ENCODE measurements at regions not wholly inside any gene's neighbourhood (a gene's known extent, or its start where the extent isn't known, plus 50 kb on each side); places are given as distances from the start of the nearest gene placed in this dataset.

DNA sequence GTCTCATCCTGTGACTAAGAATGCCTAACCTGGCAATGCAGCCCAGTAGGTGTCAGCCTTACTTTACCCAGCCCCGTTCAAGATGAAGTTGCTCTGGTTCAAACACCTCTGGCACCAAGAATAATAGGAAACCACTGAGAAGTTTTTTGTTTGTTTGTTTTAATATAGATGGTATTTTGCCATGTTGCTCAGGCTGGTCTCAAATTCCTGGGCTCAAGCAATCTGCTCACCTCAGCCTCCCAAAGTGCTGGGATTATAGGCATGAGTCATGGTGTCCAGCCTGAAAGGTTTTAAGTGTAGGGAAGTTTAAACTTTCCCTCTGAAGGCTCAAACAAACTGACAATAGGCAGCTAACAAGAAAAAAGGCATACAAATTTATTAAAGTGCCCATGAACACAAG, 51.2 kb upstream of the ABCC4 start:
- DNase-seq = no peak

DNA sequence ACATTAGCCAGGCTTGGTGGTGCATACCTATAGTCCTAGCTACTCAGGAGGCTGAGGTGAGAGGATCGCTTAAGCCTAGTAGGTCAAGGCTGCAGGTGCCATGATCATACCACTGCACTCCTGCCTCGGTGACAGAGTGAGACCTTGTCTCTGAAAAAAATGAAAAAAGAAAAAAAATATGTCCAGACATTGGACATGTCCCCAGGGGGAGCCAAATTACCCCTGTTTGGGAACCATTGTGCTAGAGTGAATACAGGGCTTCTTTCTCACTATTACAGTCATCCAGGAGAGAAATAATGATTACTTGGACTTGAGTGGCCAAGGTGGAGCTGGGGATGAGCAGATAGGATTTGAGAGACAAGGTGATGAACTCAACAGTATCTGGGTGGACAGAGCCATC, 52.9 kb upstream of the ABCC4 start:
- no peak for DNase-seq

DNA sequence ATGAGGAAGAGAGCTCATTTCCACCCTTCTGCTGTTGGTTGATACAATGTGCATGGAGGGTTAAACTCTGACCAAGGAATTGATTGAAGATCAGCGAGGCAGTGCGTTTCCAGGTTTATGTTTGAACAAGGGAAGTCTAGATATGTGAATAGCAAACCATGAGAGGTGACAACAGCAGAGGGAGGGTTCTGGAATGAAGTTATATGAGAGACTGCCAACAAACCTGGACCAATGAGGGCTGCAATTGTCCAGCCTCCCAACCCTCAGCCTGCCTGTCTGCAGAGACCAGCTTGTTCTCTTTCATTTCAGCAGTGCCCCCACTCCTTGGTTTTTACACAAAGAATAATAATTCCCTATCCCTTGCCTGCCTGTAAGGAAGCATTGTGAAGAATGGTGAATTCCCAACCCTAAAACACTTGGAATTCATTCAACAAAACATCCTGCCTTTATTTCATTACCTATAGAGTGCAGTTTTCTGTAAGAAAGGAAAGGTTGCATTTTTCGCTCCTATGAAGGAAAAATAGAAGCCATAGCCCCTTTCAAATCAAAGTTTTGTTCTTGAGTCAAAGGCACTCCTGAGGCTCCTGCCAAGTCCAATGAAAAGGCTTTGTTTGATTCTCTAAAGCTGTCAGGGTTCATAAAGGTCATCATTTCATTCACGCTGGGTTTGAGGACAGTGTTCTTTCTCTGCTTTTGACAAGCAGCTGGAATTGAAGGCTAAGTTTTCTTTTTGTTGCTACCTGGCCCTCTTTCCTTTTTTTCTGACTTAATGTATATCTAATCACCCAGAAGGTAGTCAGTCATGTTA, 53.6 kb upstream of the ABCC4 start:
- no peak for DNase-seq

DNA sequence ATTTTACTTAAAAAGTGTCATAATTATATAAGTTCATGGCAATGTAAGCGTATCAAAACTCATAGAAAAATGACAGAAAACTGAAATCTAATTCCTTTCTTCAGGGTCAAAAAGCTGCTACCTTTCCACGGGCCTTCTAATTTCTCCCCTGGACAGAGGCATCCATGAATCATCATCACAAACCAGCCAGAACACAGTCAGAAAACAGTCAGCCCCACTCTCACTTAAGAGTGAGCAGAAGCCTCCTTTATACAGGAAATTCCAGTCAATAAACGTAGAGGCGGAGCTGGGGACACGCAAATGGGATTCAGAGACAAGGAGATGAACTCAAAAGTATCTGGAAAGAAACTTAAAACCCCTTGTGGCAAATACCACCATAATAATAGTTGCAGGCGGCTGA, 54.2 kb upstream of the ABCC4 start:
- no peak for DNase-seq

DNA sequence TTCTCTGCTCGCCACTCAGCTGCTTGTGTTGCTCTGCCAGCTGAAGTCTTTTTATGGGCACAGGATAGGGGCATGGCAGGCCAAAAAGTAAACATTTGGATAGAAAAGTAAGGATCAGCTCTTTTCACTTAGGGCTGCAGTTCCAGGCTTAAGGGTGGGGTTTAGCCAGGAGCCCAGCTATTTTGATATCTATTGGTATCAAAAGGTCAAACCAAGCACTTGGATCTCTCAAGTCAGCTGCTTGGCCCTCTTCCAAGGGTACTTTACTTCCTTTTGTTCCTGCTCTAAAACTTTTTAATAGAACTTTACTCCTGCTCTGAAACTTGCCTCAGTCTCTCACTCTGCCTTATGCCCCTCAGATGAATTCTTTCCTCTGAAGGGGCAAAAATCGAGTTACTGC, 55.7 kb upstream of the ABCC4 start:
- DNase-seq = no peak

DNA sequence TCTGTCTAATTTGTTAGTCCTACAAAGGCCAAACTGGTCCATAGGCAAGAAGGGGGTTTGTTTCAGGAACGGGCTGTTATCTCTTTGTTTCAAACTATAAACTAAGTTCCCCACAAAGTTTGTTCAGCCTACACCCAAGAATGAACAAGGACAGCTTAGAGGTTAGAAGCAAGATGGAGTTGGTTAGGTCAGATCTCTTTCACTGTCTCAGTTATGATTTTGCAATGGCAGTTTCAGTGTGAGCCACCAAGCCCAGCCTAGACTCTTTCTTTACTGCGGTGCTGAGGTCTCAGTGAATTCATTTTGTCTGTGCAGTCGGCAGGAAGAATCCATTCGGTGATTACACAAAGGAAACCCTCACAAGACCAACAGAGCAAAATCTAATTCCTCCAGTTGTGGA, 56.6 kb upstream of the ABCC4 start:
- DNase-seq = no peak

DNA sequence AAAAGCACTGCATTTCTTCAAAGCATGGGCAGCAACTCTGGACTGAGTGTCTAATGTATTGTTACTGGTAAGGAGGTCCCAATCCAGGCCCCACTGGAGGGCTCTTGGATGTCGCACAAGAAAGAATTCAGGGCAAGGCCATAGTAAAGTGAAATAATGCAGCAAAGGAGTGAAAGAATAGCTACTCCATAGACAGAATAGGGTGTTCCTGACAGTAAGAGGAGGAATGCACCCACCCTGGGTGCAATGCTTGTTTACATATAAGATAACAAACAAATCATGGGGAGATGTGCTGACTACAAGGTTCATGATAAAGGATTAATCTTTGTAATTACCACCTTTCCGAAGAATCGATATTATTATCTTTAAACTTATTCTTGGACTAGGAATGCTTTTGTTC, 58.8 kb upstream of the ABCC4 start:
- no peak for DNase-seq

DNA sequence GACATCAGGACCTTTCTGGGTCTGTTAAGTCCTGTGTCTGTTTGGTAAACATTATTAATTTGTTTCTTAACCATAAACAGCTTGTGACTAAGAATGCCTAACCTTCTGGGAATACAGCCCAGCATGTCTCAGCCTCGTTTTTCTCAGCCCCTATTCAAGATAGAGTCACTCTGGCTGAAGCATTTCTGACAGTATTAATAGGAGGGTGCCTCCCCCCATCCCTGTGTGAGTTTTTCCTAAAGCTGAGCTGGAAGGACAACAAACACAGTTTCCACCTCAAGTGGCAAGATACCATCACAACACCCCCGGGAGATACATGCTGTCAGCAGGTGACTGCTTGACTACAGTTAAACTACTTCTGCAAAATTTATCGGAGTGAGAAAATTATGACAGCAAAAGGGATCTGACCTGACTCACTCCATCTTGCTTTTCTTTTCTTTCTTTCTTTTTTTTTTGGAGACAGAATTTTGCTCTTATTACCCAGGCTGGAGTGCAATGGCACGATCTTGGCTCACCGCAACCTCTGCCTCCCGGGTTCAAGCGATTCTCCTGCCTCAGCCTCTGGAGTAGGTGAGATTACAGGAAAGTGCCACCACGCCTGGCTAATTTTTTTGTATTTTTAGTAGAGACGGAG, 59.3 kb upstream of the ABCC4 start:
- DNase-seq = no peak

DNA sequence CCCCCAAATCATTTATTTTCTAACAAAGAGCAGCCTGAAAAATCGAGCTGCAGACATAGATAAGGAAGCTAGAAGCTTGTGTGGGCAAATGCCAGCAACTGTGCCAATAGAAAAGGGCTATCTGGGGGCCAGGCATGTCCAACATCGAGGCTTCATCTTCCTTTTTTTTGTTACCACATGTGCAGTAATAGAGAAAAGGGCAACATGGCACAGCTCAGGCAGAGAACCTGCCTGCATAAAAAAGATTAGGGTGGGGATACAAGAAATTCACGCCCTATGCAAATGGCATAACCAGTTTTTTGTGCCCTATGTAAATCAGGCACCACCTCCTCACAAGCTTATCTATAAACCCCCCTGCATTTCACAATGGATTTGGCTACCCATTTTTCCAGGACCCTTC, 60.4 kb upstream of the ABCC4 start:
- no peak for DNase-seq

DNA sequence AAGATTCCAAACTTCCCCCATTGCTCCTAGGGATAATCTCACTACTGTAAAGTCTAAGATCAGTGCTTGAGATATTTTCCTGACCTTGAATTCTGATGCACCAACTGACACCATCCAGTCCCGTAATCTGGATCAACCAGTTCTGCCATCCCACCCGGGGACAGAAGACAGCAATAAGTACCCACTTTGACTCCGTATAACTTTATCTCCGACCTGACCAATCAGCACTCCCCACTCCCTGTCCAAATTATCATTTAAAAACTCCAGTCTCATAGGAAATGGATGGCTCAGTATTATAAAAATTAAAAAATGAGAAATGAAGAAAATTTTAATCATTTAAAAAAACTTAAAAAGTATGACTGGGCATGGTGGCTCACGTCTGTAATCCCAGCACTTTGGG, 61.4 kb upstream of the ABCC4 start:
- DNase-seq = no peak

DNA sequence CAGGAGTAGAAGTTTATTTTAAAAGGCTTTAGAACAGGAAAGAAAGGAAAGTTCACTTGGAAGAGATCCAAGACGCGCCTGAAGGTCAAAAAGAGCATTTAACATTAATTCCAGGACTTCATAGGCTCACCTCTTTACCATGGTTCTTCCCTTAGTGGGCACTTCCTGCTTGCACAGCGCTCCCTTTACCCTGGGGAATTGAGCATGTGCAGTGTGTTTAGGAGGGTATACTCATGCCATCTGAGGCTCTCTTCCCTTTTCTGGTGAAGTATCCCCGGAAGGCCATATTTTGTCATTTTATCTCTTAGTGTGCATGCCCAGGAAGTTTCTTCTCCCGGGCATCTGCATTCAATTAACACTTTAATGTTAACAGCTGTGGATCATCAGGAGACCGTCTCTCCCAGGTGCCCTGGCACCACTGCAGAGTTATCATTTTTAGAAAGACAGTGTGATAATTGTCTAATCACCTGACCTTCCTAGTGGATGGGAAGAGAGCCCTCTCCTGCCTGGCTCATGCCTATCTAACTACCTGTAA, 66.1 kb upstream of the ABCC4 start:
- no peak for DNase-seq

DNA sequence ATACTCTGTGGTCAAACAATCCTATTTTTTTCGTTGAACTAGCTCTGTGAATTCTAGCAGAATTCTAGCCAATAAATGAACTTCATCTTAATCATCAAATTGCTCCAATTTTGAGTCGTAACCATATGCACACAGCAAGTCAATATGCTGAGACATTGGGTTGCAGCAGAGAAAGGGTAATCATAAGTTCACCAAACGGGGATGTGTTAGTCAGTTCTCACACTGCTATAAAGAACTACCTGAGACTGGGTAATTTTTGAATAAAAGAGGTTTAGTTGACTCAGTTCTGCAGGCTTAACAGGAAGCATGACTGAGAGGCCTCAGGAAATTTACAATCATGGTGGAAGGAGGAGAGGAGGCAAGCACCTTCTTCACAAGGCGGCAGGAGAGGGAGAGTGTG, 67.7 kb upstream of the ABCC4 start:
- DNase-seq = no peak

DNA sequence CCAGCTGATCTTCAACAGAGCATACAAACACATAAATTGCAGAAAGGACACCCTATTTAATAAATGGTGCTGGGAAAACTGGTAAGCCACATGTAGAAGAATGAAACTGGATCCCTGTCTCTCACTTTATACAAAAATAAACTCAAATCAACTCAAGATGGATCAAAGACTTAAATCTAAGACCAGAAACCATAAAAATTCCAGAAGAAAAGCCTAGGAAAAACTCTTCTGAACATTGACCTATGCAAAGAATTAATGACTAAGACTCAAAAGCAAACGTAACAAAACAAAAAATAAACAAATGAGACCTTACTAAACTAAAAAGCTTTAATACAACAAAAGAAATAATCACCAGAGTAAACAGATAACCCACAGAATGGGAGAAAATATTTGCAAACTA, 74.5 kb upstream of the ABCC4 start:
- DNase-seq = no peak

DNA sequence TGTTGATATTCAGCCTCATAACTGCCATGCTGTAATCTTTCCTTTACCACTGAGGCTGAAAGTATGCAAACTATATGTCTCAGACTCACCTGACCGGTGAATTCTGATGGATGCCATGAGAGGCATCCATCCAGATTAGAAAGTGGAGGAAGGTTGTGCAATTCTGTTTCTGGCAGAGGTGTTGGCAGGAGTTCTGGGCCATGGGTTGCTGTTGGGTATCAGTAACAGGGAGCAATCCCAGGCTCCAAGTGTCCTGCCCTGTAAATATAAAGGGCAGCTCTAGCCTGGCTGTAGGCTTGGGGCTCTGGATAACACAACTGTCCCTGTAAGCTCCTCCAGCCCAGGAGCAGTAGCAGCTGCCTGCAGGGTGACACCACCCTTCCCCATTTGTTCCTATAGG, 77.4 kb upstream of the ABCC4 start:
- no peak for DNase-seq

DNA sequence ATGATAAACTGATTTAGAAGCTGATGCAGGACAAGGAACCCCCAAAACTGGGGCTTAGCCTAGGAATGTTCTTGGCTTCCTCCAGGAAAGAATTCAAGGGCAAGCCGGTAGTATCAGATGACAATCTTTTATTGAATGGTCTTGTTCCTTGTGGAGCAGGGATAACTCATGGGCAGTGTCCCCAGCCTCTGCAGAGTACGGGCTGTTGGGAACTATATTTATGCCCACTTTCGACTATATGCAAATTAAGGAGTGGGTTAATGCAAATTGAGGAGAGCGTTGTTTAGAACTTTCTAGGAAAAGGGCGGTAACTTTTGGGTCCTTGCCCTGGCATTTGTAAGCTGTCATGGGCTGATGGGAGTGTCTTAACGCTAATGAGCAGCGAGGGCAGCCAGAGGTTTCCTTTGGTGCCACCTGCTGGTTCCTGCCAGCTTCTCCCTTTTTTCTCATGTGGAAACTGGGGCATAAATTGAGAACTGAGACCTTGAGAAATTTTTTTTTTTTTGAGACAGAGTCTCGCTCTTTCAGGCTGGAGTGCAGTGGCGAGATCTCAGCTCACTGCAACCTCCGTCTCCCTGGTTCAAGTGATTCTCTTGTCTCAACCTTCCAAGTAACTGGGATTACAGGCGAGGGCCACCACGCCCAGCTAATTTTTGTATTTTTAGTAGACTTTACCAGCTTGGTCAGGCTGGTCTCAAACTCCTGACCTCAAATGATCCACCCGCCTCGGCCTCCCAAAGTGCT, 79.4 kb upstream of the ABCC4 start:
- DNase-seq = peak; percentile 62 to 66

DNA sequence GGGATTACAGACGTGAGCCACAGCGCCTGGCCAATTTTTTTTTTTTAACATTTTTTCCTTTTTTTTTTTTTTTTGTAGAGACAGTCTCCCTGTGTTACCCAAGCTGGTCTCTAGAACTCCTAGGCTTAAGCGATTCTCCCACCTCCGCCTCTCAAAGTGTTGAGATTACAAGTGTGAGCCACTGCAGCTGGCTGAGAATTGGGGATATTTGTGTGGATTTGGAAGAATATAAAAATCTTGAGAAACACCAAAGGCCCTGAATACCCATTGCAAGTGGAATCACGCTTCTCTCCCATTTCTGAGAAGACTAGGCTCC, 79.9 kb upstream of the ABCC4 start:
- DNase-seq = no peak

DNA sequence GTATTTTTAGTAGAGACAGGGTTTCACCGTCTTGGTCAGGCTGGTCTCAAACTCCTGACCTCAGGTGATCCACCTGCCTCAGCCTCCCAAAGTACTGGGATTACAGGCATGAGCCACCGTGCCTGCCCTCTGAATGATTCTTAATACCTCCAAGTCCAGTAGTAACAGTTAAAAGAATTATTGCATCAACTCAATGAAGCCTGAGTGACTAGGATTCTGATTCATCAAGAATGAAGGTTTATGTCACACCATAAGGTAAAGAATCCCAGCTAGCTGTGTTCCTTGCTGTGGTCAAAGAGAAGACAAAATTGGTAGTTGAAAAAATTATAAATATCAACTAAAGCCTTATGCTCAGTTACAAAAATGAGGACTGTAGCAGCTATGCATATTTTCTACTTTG, 81.2 kb upstream of the ABCC4 start:
- DNase-seq = no peak

DNA sequence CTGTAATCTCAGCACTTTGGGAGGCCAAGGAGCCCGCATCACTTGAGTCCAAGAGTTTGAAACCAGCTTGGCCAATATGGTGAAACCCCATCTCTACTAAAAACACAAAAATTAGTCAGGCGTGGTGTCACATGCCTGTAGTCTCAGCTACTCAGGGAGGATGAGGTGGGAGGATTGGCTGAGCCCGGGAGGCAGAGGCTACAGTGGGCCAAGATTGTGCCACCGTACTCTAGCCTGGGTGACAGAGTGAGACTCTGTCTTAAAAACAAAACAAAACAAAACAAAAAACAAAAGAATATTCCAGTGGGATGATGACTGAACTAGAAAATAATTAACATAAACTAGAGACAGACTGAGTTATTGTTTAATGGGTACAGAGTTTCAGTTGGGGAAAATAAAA, 81.7 kb upstream of the ABCC4 start:
- no peak for DNase-seq

DNA sequence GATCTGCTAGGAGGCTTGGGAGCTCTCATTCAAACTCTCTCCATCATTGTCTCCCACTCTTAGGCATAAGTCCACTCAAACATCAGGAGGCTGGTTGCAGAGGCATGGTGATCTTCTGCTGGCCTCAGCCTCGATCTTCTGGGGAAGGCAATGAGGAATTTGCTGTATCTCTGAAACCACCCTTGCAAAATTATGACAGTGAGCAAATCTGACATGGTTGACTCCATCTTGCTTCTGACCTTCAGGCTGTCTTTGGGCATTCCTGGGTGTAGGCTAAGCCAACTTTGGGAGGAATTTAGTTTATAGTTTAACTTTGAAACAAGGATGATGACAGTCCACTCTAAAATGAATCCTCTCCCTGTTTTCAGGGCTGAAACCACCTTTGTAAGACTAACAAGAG, 84.1 kb upstream of the ABCC4 start:
- DNase-seq = no peak

DNA sequence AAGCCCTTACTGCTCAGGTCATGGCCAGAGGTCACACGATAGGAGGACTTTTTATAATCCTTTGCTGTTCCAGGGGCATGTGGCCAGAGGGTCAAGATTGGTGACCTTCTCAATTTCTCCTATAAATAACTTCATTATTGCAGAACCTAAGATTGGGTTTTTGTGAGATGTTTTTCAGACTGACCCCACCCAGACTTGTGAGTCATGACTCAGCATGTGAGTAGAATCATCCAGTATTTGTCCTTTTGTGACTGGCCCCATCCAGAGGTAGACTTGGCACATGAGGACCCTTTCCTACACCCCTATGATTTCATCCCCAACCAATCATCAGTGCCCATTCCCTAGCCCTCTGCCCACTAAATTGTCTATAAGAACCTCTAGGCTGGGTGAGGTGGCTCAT, 84.5 kb upstream of the ABCC4 start:
- DNase-seq = no peak

DNA sequence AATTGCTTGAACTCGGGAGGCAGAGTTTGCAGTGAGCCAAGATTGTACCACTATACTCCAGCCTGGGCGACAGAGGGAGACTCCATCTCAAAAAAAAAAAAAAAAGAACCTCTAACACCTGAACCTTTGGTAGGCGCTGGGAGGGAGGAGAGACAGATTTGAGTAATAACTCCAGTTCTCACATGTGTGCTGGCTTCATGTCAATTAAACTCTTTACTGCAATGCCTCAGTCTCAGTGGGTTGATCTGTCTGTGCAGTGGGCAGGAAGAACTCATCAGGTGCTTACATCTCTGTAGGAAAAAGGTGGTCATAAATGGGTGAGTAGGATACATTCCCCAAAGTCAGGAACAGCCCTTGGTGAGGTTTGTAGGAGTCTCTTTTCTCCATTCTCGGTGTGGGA, 85.1 kb upstream of the ABCC4 start:
- DNase-seq = no peak

DNA sequence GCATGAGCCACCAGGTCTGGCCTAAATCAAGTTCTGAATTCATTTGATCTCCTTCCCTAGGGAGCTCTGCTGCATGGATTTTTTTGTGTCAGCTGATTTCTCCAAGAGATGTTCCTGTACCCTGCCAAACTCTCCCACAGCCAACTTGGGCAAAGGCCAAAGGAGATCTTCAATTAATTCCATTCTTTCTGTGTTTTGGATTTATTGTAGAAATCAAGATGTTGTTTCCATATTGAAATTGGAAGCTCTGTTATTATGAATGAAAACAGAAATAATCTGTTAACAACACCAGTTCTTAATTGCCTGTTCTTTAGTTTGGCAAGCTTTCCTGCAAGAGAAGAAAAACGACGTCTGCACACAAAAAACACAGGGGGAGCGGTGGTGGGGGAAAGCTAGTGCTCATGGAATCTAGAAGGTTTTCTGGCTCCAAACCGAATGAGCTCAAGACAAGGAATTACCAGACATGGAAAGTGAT, 86.5 kb upstream of the ABCC4 start:
- no peak for DNase-seq

DNA sequence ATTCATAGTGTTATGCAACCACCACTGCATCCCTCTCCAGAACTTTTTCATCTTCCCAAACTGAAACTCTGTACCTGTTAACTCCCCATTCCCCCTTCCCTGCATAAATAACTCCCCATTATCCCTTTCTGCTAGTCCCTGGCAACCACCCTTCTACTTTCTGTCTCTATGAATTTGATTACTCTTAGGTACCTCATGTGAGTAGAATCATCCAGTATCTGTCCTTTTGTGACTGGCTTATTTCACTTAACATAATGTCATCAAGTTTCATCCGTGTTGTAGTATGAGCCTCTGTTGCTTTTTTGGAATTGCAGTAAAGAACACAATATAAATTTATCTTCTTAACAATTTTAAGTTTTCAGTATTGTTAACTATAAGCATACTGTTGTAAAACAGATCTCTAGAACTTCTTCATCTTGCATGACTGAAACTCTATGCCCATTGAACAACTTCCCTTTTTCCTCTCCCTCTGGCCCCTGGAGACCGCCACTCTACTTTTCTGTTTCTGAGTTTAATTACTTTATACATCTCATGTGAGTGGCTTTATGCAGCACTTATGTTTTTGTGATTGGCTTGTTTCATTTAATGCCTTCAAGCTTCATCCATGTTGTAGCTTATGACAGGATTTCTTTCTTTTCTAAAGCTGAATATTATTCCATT, 87.3 kb upstream of the ABCC4 start:
- DNase-seq = no peak

DNA sequence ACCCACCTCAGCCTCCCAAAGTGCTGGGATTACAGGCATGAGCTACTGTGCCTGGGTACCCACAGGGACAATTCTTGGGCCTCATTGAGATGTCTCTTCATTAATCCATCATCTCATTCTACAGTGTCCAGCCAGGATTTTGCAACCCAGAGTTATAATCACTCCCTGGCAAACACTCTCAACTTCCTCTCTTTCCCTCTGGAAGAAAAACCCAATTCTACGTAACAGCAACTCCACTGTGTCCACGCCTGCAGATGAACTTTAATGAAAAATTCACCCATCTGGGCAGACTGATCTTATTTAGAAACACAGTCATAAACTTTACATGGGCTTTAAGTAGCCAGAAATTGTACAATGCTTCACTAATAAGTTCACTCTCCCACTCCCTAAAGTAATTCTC, 90.1 kb upstream of the ABCC4 start:
- no peak for DNase-seq
